GDM1 (cell line): ENCODE measurements at regions not wholly inside any gene's neighbourhood (a gene's known extent, or its start where the extent isn't known, plus 50 kb on each side); places are given as distances from the start of the nearest gene placed in this dataset.

Experiments
- DNase-seq: peaks from one replicate; lab custom pipeline; 2025; lab: John Stamatoyannopoulos, UW

DNA sequence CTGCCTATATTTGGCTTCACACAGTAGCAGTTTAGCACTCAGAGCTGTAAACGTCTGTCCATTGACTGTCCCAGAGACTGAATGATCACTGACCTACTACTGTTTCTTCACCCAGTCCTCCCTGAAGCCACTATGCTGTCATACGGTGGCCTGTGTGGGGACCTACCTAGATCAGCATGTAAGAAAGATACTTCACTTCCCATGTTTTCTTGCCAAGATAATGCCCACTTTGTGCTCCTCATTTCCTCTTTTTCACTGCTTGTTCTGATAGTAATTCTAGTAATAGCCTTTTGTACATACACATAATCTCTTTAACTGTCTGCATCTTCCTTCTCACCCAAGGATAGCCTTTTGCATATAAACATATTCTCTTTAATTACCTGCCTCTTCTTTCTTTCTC is 109.9 kb upstream of the TIAM2 start:
- DNase-seq, result no peak

DNA sequence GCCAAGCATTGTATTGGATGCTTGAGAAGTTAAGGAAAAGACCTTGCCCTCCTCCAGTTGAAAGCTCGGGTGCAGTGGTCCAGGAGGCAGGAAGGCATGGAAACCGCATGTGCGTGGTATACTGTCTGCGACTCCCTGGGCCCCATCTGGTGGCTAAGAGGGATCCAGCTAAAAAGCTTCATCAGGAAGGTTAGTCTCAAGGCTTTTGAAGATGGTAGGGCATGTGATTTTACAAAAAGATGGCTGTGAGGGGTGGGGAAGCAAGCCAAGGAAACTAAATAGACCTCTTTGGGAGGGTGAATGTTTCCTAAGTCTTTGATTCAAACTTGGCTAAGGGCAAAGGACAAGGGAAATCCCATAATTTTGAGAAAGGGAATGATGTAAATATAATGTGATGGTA is 109.1 kb upstream of the TIAM2 start:
- DNase-seq, result no peak

DNA sequence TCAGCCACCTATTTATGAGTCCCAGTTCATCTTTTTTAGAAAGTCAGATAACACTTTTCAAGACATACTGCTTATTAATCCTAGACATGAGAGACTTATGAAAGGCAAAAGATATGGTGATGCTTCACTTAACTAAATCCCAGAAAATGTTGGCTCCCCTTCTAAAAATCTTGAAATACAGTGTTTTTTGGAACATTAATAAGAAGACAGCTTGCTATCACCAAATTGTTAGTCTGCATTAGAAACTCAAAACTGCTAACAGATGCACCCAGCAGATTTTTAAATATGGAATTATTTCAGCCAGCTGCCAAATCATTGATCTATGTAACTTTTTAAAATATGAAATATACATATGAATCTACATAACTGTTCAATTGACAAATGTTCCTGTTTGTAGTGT is 108.6 kb upstream of the TIAM2 start:
- DNase-seq, result no peak

DNA sequence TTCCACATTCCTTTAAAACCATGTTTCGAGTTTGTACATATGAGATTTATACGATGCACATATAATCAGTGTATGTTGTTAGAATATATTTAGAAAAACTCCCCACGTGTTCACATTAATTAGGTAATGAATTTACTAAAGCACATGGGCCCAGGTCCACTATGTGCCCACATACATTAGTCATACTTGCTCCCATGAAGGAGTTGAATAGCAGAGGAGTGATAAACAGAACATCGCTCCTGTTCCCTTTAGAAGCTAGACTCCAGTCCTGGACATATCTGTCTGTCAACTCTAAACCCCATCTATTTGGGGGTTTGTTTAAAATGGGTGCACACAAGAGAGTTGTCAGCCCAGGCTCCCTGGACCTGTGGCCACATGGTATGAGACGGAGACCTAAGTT is 108.1 kb upstream of the TIAM2 start:
- DNase-seq, result no peak

DNA sequence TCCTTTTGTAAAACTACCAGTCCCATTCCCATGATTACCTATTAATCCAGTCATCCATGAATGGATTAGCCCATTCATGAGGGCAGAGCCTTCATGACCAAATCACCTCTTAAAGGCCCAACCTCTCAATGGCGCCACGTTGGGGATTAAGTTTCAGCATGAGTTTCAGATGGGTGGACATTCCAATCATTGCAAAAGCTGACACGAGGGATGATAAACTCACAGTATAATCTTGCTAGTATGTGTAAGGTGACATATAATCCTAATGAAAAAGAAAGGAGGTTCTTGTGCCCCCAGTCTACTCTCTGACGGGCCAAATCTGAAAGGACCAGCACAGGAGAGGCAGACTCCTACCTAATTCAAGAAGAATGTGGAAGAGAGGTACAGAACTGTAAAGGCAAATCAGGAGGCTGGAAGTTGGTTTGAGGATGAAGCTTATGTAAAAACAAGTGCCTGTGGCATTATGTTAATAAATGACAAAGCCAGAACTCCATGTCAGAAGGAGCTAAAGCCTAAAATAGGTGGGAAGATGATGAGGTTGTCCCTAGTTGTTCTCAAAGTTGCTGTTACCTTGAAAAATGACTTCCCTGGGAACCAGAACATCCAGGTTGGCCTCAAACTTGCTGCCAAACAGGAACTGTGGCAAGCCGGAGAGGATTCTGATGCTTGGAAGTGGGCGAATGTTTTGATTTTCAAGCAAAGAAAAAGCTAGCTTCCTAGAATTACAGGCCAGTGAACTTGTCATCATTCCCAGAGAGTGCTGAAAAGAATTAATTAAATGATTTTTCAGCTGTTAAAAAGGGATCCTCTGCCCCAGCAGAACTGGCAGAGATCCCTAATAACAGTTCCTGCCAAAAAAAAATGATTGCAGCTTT is 106.5 kb upstream of the TIAM2 start:
- no peak for DNase-seq

DNA sequence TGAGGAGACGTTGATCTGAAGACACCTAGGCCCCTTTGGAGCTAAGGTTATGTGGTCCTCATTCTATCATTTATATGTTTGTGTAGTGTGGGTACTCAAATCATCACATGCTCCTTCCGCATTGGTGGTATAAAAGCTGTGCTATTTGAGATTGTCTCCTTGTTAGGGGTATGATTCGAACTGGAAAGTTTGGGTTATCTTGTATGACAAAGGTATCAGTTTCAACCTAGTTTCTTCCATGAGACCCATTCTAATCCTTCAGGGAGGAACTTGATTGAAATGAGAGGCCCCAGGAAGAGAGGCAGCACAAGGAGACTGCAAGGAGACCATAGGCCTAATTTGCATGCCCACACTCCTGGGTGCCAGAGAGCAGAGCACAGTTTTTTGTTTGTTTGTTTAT is 104.2 kb upstream of the TIAM2 start:
- no peak for DNase-seq

DNA sequence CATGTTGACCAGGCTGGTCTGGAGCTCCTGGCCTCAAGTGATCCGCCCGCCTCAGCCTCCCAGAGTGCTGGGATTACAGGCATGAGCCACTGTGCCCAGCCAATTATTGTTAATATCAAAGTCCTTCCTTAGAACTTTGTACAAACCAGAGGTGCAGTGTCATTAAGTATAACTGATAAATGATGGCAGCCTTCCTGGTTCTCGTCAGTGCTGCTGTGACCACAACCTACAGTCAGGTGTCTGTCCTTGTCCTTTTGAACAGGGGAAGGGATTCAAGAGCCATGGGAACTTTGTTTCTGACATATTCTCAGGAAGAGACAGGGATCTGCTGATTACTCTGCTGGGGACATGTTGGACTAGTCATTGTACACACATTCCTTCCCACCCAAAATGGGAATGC is 103.2 kb upstream of the TIAM2 start:
- no peak for DNase-seq

DNA sequence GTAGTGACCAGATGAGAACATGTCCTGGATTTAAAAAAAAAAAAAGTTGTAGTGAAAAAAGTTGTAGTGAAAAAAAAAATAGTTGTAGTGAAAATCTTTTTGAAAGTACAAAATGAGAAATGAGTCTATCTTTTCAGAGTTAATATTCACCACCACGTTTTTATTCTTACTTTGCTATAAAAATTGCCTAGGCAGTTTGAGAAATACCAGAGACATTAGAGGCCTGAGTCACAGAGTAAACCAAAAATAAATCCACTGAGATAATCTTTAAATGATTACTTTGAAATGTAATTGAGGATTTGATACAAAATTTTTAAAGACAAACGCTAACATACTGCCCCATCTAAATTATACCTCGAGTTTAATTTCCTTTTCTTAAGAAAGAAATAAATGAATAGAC is 101.2 kb upstream of the TIAM2 start:
- DNase-seq, result no peak

DNA sequence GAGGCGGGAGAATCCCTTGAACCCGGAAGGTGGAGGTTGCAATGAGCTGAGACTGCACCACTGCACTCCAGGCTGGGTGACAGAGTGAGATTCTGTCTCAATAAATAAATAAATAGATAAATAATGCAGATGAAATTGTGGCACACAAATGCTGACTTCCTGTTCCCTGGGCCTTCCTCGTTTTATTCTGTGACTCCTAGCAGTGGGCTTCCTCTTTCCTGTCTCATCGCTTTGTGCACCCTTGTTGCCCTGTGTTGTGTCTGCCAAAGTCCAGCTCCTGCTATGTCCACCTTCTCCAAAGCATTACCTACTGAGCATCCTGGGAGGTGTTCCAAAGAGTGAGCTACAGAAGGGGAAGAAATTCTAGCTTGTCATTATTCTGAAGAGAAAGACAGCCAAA is 100.2 kb upstream of the TIAM2 start:
- DNase-seq, result no peak

DNA sequence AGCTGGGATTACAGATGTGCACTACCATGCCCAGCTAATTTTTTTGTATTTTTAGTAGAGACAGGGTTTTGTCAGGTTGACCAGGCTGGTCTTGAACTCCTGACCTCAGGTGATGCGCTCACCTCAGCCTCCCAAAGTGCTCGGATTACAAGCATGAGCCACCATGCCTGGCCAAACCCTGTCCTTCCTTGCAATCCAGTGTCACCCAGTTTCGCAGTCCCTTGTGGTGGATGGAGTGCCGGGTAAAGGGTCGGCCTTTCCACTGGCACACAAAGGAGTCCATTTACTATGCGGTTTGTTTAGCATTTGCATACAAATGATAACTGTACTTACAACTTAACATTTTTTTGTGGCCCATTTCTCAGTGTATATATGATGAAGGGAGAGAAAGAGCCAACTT is 99.3 kb upstream of the TIAM2 start:
- DNase-seq, result no peak

DNA sequence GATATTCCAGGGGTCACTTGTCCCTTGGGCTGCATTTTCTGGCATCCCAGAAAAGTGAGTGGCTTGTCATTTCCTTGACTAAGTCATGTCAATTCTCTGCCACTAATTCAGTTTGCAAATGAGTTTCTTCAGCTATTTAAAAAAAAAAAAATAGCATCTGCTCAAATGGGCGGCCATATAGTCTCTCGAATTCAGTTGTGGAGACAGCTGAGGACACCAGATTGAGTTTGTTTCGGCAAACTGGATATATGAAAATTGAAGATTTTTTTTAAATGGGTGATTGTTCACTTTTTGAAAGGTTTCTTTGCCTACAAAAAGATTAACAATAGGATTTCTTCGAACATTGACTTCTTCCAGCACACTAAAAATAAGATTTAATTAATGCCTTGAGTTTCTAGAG is 96.3 kb upstream of the TIAM2 start:
- no peak for DNase-seq

DNA sequence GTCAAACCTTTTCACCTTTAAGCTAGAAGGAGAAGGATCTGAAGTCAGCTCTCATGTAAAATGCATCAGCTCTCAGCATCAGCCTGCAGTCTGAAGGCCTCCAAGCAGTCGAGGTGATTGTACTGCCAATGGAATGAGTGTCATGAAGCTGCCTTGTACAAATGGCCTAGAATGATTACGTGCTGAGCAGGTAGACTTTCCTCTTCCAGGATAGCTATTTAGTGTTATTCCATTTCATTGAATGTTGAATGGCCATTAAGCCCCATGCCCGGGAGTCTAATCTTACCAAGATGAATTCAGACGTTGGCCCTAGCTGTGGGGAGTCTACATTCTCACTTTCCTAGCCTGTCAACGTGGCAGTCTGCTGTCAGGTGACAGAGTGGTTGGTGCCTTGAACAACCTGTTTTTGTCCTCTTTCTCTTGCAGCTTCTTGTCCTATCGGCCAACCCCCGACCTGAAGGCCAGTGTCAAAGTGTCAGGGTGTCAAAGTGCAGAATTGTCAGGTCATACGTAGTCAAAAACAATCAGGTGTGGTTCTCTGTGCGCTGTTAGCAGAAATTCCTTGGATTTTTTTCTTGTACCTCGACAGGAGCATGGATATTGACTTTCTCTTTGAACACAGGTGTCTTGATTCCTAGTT is 95.2 kb upstream of the TIAM2 start:
- DNase-seq, result no peak

DNA sequence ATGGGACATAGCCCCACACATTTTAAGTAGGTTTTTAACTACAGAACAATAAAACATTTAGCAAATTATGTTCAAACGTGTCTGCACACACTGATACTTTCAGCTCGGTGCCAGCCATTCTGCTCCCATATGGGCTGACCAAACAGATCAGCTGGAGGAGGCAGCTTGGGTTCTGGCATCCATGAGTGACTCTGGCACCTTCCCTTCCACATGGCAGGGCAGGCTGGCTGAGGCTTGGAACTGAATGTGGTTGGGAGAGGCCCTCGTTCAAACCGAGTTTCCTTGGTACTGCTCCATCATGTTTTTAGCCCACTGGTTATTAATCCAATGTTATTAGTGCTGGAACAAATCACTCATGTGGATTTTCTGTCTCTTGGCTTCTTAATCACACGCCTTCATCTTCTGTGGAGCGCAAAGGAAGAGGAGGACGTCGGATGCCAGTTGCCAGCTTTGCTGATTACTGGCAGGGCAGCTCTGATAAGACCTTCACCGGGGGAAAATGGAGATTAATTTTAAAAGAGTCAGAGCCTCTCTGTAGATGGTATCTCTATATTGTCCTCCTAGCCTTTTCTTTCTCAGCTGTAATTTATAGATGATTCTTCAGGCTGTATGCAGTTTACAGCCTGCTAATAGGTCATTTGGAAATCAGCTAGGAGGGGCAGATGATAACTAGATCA is 93.1 kb upstream of the TIAM2 start:
- DNase-seq, result no peak

DNA sequence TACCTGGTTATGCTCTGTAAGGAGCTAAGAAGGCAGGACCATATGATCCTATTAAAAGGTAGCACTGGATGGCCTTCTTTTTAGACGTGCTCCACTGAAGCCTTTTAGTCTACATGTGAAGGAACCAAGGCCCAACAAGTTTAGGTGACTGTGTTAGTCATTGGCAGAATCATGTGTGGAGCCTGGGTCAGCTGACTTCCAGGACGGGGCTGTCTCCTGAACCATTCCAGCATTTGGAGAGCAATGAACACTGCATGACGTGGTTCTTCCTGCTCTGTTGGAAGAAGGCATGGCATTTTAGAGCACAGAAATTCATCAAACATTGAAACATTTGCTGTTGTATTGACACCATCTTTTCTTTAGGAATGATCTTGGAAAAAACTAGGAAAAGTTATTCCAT is 87.8 kb upstream of the TIAM2 start:
- DNase-seq, result no peak

DNA sequence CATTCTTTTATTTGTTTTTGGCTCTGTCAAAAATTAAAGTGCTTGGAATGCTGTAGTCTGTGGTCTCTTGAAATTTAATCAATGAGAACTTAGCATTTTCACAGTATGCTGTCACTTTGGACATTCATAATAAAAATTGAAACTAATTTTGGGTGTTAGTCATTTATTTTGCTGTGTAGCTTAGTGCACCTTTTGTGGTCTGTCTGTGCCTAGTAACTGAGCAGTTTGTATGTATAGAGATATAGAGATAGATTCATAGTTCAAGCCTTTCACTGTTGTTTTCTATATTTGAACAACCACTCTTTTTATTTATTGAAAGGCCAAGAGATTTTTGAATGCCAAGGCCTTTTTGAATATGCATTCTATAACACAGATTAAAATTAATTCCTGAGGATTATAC is 86.4 kb upstream of the TIAM2 start:
- DNase-seq, result no peak

DNA sequence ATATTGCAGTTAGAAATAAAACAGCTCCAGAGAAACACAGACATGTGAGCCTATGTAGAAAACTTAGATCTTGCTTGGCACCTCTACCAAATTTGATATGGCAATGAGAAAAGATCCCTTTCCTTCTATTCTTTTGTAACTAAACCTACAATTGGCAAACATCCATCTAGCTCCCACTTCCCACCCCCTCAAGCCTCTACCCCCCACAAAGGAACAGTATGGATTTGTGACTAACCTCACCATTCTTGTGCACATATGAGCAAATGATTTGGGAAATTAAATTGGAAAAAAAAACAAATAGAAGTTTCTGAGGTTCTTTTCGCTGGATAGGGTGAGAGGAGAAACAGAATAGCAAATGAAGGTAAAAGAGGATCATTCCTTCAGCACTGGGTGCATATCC is 85.8 kb upstream of the TIAM2 start:
- no peak for DNase-seq

DNA sequence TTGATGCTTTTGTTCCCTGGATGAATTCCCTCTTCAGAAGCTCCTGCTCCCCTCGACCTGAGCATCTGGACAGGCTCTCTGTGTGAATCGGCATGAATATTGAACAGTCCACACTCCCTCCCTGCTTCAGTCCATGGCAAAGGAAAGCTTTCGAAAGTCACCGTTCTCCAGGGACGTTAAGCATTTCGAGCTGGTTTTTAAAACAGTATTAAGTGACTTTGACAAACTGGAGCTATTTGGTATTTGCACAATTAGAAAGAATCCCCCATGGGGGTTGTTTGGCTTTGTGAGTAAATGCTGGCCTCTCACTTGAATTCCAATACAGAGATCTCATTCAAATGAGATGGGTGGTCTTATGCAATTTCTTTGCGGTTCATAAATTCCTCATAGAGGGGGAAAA is 85.3 kb upstream of the TIAM2 start:
- DNase-seq, result no peak

DNA sequence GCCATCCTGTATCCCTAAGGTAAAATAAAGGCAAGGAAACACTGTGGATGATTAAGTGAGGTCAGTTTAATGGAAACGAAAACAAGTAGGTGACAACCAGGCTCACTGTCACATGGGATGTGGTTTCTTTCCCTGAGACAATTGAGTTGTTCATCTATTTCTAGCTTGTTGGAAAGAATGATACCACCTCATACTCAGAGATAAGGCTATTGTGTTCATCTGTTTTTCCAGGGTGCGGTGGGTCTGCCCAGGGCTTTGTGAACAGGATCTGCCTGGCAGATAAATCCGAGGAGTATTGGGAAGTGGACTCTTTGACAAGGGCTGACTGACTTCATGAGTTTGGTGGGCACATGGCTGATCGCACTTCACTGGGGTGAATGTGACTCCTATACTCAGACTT is 80.8 kb upstream of the TIAM2 start:
- no peak for DNase-seq

DNA sequence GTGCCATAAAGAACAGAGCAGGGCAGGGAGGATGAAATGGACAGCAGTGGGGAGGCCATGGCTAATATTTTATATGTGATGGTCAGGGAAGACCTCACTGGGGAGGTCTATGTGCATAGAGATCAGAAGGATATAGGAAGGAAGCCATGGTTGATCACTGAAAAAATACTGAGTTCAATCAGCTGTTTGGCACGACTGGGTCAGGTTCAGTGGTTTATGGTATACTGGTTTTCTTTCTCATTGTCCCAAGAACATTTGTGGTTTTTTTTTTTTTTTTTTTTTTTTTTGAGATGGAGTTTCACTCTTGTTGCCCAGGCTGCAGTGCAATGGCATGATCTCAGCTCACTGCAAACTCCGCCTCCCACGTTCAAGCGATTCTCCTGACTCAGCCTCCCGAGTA is 78.3 kb upstream of the TIAM2 start:
- no peak for DNase-seq

DNA sequence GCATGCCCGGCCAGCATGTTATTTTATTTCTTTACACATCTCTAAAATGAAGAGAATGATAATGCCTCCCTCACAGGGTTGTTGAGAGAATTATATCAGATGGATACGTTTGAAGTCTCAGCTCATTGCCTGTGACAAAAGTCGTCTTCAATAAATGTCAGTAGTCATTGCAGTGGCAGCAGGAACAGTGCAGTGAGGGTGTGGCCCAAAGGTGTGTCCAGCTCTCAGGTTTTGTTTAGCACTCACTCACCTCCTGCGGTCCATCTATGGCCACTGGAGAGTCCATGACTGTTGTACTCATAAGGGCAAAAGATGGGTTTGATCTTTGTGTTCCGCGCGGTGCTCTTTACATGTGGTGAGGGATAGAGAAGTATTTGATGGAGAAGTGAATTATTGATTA is 77.2 kb upstream of the TIAM2 start:
- DNase-seq, result no peak

DNA sequence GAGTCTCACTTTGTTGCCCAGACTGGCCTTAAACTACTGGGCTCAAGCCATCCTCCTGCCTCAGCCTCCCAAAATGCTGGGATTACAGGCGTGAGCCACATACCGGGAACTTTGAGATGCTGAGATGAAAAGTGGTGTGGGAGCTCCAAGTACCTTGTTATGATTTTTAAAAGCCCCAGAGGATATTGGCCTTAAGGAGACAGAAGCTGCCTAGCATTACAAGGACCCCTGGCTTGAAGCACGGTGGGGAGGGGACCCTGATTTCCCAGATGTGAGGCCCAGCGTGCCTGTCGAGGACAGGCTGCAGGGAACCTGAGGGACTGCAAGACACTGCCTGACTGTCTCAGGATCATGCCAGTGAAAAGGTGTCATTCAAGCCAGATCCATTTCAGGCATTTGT is 75.3 kb upstream of the TIAM2 start:
- no peak for DNase-seq

DNA sequence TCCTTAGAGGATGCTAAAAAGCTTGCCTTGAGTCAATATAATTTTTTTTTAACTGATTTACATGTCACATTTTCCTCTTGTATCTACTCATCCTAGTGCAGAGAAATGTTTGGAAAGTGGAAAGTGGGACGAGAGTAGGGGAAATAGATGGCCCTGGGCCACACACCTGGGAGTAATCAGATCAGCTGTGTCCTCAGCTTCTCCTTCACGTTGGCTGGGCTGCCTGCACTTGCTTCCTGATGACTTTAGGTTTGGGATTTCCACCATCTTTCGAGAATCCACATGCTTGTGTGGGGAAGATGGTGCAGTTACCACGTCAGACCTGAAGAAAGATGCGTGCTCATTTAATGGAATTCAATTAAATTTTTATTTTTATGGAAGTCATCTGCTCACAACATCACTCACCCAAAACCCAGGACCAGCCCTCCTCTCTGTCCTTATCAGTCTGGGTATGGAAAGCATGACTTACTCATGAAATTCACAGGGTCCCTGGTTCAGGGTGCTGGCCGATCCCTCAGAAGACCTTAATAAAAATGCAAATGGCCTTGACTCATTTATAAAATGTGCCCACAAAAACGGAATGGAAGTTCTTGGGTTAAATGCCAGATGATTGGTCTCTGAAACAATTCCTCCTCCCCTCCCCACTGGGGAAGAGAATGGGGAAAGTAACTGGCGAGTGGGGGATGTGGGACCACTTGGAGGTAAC is 74.5 kb upstream of the TIAM2 start:
- no peak for DNase-seq

DNA sequence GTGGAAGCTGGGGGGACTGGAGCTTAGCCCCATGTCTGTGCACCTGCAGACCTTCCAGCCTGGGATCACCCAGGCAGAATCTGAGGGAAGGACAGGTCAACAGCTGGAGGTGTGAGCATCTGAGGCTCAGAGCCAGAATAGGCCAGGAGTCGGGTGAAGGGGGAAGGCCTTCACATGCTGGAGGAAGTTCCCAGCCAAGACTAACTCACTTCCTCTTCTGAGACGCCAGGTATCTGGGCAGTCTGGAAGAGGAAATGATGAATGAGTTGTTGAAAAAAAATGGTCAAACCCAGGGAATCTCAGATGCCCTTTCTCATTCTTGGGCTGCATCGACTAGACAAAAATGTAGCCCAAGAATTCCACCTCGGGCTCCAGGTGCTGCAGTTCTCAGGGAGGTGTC is 73.6 kb upstream of the TIAM2 start:
- peak; percentile 4 for DNase-seq
